HEK293T (cell line): ENCODE measurements at regions not wholly inside any gene's neighbourhood (a gene's known extent, or its start where the extent isn't known, plus 50 kb on each side); places are given as distances from the start of the nearest gene placed in this dataset.

Experiments
- ELF4 ChIP-seq: fragments of 450-650 bp; IDR thresholded peaks from 2 replicates; pipeline ENCODE4 v1.6.1; 2017; ENCODE audit warnings: antibody characterized with exemption
- SUZ12 ChIP-seq: fragments of 450-650 bp; IDR thresholded peaks from 2 replicates; pipeline ENCODE4 v1.6.1; 2016; ENCODE audit warnings: mild to moderate bottlenecking
- TF ChIP-seq, protein P1 (sequence below): fragments of 450-650 bp; IDR thresholded peaks from 2 replicates; pipeline ENCODE4 v1.6.1; 2016

DNA sequence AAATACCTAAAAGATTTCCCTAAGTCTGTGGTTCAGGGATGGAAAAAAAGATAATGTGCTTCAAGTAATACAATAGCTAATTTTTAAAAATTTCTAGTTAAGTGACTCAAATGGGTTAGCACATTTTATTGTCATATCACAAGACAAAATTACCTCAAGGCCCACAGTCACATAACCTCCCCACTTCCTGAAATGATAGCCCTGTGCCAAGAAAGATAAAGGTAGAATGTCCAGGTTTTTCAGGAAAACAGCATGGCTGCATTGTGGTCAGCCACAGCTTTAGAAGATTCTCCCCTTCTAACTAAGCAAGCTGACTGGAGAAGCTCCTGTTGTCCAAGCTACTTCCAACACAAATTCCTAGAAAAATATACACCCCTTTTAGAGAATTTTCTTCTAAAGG, 127.1 kb upstream of the SLC35G4 start:
- TF ChIP-seq, protein P1, sequence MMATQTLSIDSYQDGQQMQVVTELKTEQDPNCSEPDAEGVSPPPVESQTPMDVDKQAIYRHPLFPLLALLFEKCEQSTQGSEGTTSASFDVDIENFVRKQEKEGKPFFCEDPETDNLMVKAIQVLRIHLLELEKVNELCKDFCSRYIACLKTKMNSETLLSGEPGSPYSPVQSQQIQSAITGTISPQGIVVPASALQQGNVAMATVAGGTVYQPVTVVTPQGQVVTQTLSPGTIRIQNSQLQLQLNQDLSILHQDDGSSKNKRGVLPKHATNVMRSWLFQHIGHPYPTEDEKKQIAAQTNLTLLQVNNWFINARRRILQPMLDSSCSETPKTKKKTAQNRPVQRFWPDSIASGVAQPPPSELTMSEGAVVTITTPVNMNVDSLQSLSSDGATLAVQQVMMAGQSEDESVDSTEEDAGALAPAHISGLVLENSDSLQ = no peak
- TF ChIP-seq SUZ12 (no peak), ELF4 (no peak)
